GM12878 (cell line): ENCODE measurements at regions not wholly inside any gene's neighbourhood (a gene's known extent, or its start where the extent isn't known, plus 50 kb on each side); places are given as distances from the start of the nearest gene placed in this dataset.

Experiments
- ATAC-seq: fragments of 200-7000 bp; cut with Tn5 transposase; 3 replicates; pipeline ENCODE4 v1.9.1; 2020; ENCODE audit warnings: mild to moderate bottlenecking, moderate library complexity
- BruUV-seq: library from RNA; stranded (reverse); fragments of 400-500 nt; replicated peaks from 2 replicates; lab custom pipeline; 2021; lab: Mats Ljungman, UMichigan
- CTCF ChIA-PET: fragments of 300-600 bp; sonication (Branson Sonifier 250); formaldehyde crosslinking; extraction: SDS; loops from one replicate; lab custom pipeline; 2021; ENCODE audit warnings: inconsistent platforms; lab: Yijun Ruan, JAX
- POLR2A ChIA-PET: fragments of 350-600 bp; formaldehyde crosslinking; extraction: SDS; loops from one replicate; lab custom pipeline; 2021; ENCODE audit warnings: inconsistent platforms; lab: Charles Lee
- RAD21 ChIA-PET: fragments of 300-600 bp; sonication (Branson Sonifier 250); formaldehyde crosslinking; loops from one replicate; lab custom pipeline; 2023; ENCODE audit warnings: antibody characterized with exemption; ENCODE audit not compliant: unreplicated experiment; lab: Charles Lee
- SMC1A ChIA-PET: fragments of 300-600 bp; sonication (Branson Sonifier 250); formaldehyde crosslinking; loops from one replicate; lab custom pipeline; 2023; ENCODE audit not compliant: unreplicated experiment, uncharacterized antibody; lab: Charles Lee
- DNase-seq: peaks from one replicate; pipeline ENCODE4 v3.0.0-alpha.2; 2011; ENCODE audit warnings: low read depth, low spot score
- FAIRE-seq: peaks from 3 replicates; lab custom pipeline; 2011; peaks lifted over from hg19 to GRCh38; lab: Jason Lieb, UNC
- H2AFZ ChIP-seq: 2 replicates; pipeline ENCODE4 v1.6.0; 2011; ENCODE audit warnings: low read depth, low read length, control low read depth; ENCODE audit not compliant: control insufficient read depth
- H3K27ac ChIP-seq: 2 replicates; pipeline ENCODE4 v1.5.1; 2011; ENCODE audit warnings: control low read depth; ENCODE audit not compliant: control insufficient read depth, insufficient read depth
- H3K27me3 ChIP-seq, 2 experiments: replicated peaks in 1 of 2; 2 replicates each; pipeline versions ENCODE4 v1.6.0 to v1.6.1; 2011; ENCODE audit warnings: low read length in 1 of 2; ENCODE audit not compliant: control insufficient read depth in 2 of 2, insufficient read depth in 2 of 2
- H3K36me3 ChIP-seq, 2 experiments: 2 replicates each; pipeline ENCODE4 v1.5.1; 2011; ENCODE audit warnings: low read length in 1 of 2; ENCODE audit not compliant: control insufficient read depth in 2 of 2, insufficient read depth in 2 of 2
- H3K4me1 ChIP-seq: 2 replicates; pipeline ENCODE4 v1.6.1; 2011; ENCODE audit warnings: mild to moderate bottlenecking, low read length, moderate library complexity, mixed read lengths; ENCODE audit not compliant: control insufficient read depth, insufficient read depth
- H3K4me2 ChIP-seq: 2 replicates; pipeline ENCODE4 v1.6.0; 2011; ENCODE audit warnings: control low read depth; ENCODE audit not compliant: control insufficient read depth, insufficient read depth
- H3K4me3 ChIP-seq: fragments of 200-600 bp; sonication (generic); 2 replicates; pipeline ENCODE4 v1.5.1; 2016
- H3K79me2 ChIP-seq: 2 replicates; pipeline ENCODE4 v1.6.0; 2011; ENCODE audit warnings: low read length; ENCODE audit not compliant: control insufficient read depth, insufficient read depth
- H3K9ac ChIP-seq: 2 replicates; pipeline ENCODE4 v1.8.0; 2011; ENCODE audit warnings: low read length, control low read depth, mixed read lengths; ENCODE audit not compliant: control insufficient read depth, insufficient read depth
- H3K9me3 ChIP-seq: replicated peaks from 3 replicates; pipeline ENCODE4 v1.5.1; 2011; ENCODE audit warnings: mild to moderate bottlenecking, low read length; ENCODE audit not compliant: control insufficient read depth, insufficient read depth
- H4K20me1 ChIP-seq: 2 replicates; pipeline ENCODE4 v1.6.0; 2011; ENCODE audit not compliant: control insufficient read depth, insufficient read depth
- ASH2L ChIP-seq: fragments of 300-600, 200-600 bp; sonication (generic); IDR thresholded peaks from 2 replicates; pipeline ENCODE4 v1.6.1; 2017; ENCODE audit warnings: low read depth, mild to moderate bottlenecking, borderline replicate concordance
- ELK1 ChIP-seq: IDR thresholded peaks from 2 replicates; pipeline ENCODE4 v1.6.1; 2012; ENCODE audit warnings: low read depth, low read length, improper control_type of control experiment
- FOXK2 ChIP-seq: fragments of 450-650 bp; IDR thresholded peaks from 2 replicates; pipeline ENCODE4 v1.6.1; 2017; ENCODE audit warnings: mild to moderate bottlenecking, moderate library complexity
- NR2F1 ChIP-seq: fragments of 450-650 bp; conservative IDR thresholded peaks from 2 replicates; pipeline ENCODE4 v1.6.1; 2017; ENCODE audit warnings: mild to moderate bottlenecking
- PML ChIP-seq: IDR thresholded peaks from 2 replicates; pipeline ENCODE4 v1.6.1; 2012; ENCODE audit warnings: low read length, inconsistent platforms
- POLR2A ChIP-seq: IDR thresholded peaks from 2 replicates; pipeline ENCODE4 v1.6.1; 2011; ENCODE audit warnings: low read depth, mild to moderate bottlenecking, low read length
- RAD51 ChIP-seq: fragments of 450-650 bp; IDR thresholded peaks from 2 replicates; pipeline ENCODE4 v1.6.1; 2016; ENCODE audit warnings: moderate library complexity, mild to moderate bottlenecking, inconsistent platforms
- SPI1 ChIP-seq: IDR thresholded peaks from 2 replicates; pipeline ENCODE4 v1.6.1; 2011; ENCODE audit warnings: low read depth, mild to moderate bottlenecking, low read length, moderate library complexity, borderline replicate concordance; ENCODE audit not compliant: insufficient read depth
- TCF7 ChIP-seq: IDR thresholded peaks from 2 replicates; pipeline ENCODE4 v1.6.1; 2014; ENCODE audit warnings: antibody characterized with exemption, borderline replicate concordance
- ZNF274 ChIP-seq: IDR thresholded peaks from one replicate; pipeline ENCODE4 v1.8.0; 2011; ENCODE audit not compliant: insufficient read length, insufficient read depth
- ZNF384 ChIP-seq: IDR thresholded peaks from 2 replicates; pipeline ENCODE4 v1.6.1; 2012; ENCODE audit warnings: low read depth, mild to moderate bottlenecking, low read length, improper control_type of control experiment, borderline replicate concordance
- WGBS: methylation state at CpG from one replicate; pipeline ENCODE4 v1.1.6; 2016; ENCODE audit warnings: low lambda C conversion rate; ENCODE audit not compliant: insufficient replicate concordance, insufficient coverage; ENCODE audit errors: missing lambda C conversion rate; 5-methylcytosine and 5-hydroxymethylcytosine counted together
- in situ Hi-C: fragments of 300-500 bp; cut with MboI; formaldehyde crosslinking; loops from 9 replicates; pipeline ENCODE4 v1.14.3; 2018; ENCODE audit warnings: mixed read lengths
- intact Hi-C: fragments of 100-400 bp; cut with micrococcal nuclease; formaldehyde crosslinking; loops from one replicate; pipeline ENCODE4 v1.14.2; 2022; ENCODE audit not compliant: unreplicated experiment

DNA sequence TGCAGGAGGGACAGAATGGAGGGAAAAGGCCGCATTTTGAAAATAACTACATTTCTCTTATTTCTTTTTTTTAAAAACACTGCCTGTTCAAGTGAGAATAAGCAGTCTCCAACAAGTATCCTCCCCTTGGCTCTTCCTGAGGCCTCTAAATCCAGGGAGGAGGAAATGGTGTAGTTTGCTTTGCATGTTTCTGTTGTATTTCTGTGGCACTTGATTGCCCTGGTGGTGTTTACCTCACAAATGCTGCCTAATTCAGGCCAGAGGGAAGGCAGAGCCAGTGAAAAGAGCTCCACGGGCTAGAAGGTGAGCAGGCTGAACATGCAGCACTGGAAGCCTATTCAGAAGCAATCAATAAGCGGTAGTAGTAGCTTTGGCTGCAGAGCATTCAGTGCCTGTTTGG is 149.3 kb upstream of the ATP11B start:
- in situ Hi-C loops (no loop called here), intact Hi-C loops (no loop called here)
- BruUV-seq: no TSS peak
- SMC1A ChIA-PET: interaction anchor here (1.9 kb wide), 1 partner anchor 20 kb away, joined by 5 read pairs; no protein-coding TSS in a partner anchor
- H3K4me2 ChIP-seq: no peak overlapping the region
- peaks cover 0 to 3% of the 10 kb centered on the region in 2 experiments; a peak in 2 of 4 replicates for H3K27me3 ChIP-seq
- H3K79me2 ChIP-seq: no peaks in the 10 kb centered on the region
- ATAC-seq (peak; percentile 15; the same call in 1 of the 3 replicates), FAIRE-seq (no peak), DNase-seq (no peak)
- TF ChIP-seq NR2F1 (no peak), ASH2L (no peak), TCF7 (no peak), RAD51 (no peak), ZNF384 (no peak), SPI1 (no peak), POLR2A (no peak), FOXK2 (no peak), ZNF274 (no peak), PML (no peak), ELK1 (no peak)
- H3K27ac ChIP-seq: no peak overlapping the region
- no peak overlapping the region for H2AFZ ChIP-seq
- CTCF ChIA-PET: interaction anchor here (0.7 kb wide), 1 partner anchor 51 kb away, joined by 3 read pairs; no protein-coding TSS in a partner anchor
- H4K20me1 ChIP-seq: no peaks in the 10 kb centered on the region
- no peak overlapping the region for H3K4me3 ChIP-seq
- no peaks in the 10 kb centered on the region for H3K9me3 ChIP-seq
- no peaks in the 10 kb centered on the region for H3K36me3 ChIP-seq
- no peak overlapping the region for H3K9ac ChIP-seq
- 46% methylated on average over 3 of the region's 3 CpGs for whole genome bisulfite sequencing
- RAD21 ChIA-PET: no interaction called here
- POLR2A ChIA-PET: interaction anchor here (0.5 kb wide), 1 partner anchor 159 kb away, joined by 3 read pairs; no protein-coding TSS in a partner anchor
- H3K4me1 ChIP-seq: no peaks in the 10 kb centered on the region
